H9 (cell line): ENCODE measurements at regions not wholly inside any gene's neighbourhood (a gene's known extent, or its start where the extent isn't known, plus 50 kb on each side); places are given as distances from the start of the nearest gene placed in this dataset.

ENCODE experiments used
- DNase-seq: peaks from one replicate; pipeline ENCODE4 v3.0.0-alpha.2; 2017
- H2AFZ ChIP-seq: one replicate; pipeline ENCODE4 v1.6.1; 2013; ENCODE audit warnings: mild to moderate bottlenecking, low read length, control low read depth, moderate library complexity
- H2AK5ac ChIP-seq: 2 replicates; pipeline ENCODE4 v1.6.1; 2013; ENCODE audit warnings: low read length, control low read depth, mixed read lengths; ENCODE audit not compliant: insufficient read length
- H2BK120ac ChIP-seq: one replicate; pipeline ENCODE4 v1.6.1; 2013; ENCODE audit warnings: low read depth, mild to moderate bottlenecking, low read length, control low read depth, inconsistent platforms; ENCODE audit not compliant: poor library complexity, severe bottlenecking
- H2BK12ac ChIP-seq: 2 replicates; pipeline ENCODE4 v1.6.1; 2013; ENCODE audit warnings: low read length, control low read depth, mixed read lengths, low read depth; ENCODE audit not compliant: insufficient read length
- H2BK15ac ChIP-seq: 2 replicates; pipeline ENCODE4 v1.6.1; 2013; ENCODE audit warnings: low read depth, low read length, control low read depth
- H2BK20ac ChIP-seq: one replicate; pipeline ENCODE4 v1.6.1; 2013; ENCODE audit warnings: low read depth, mild to moderate bottlenecking, low read length, control low read depth, inconsistent platforms; ENCODE audit not compliant: poor library complexity, severe bottlenecking
- H2BK5ac ChIP-seq: 2 replicates; pipeline ENCODE4 v1.6.1; 2013; ENCODE audit warnings: low read length, control low read depth, mixed read lengths; ENCODE audit not compliant: insufficient read length
- H3K14ac ChIP-seq: 2 replicates; pipeline ENCODE4 v1.6.1; 2013; ENCODE audit warnings: low read length, control low read depth; ENCODE audit not compliant: insufficient read depth
- H3K18ac ChIP-seq: 2 replicates; pipeline ENCODE4 v1.6.1; 2013; ENCODE audit warnings: low read depth, mild to moderate bottlenecking, mixed read lengths, low read length, control low read depth; ENCODE audit not compliant: insufficient read length
- H3K23ac ChIP-seq: 2 replicates; pipeline ENCODE4 v1.6.1; 2013; ENCODE audit warnings: low read length, control low read depth, mixed read lengths, low read depth; ENCODE audit not compliant: insufficient read length
- H3K23me2 ChIP-seq: 2 replicates; pipeline ENCODE4 v1.6.1; 2013; ENCODE audit warnings: low read depth, mild to moderate bottlenecking, mixed read lengths, low read length, control low read depth; ENCODE audit not compliant: insufficient read length, poor library complexity, severe bottlenecking
- H3K27ac ChIP-seq: 2 replicates; pipeline ENCODE4 v1.5.1; 2013; ENCODE audit warnings: low read length, control low read depth, mixed read lengths, low read depth; ENCODE audit not compliant: insufficient read length
- H3K27me3 ChIP-seq: 2 replicates; pipeline ENCODE4 v1.6.1; 2013; ENCODE audit warnings: low read length, control low read depth, inconsistent platforms; ENCODE audit not compliant: insufficient read depth
- H3K4ac ChIP-seq: 2 replicates; pipeline ENCODE4 v1.6.1; 2013; ENCODE audit warnings: low read depth, mild to moderate bottlenecking, control low read depth, inconsistent platforms, low read length, moderate library complexity
- H3K4me1 ChIP-seq: 2 replicates; pipeline ENCODE4 v1.6.1; 2013; ENCODE audit warnings: low read length, control low read depth, inconsistent platforms; ENCODE audit not compliant: insufficient read depth
- H3K4me2 ChIP-seq: 2 replicates; pipeline ENCODE4 v1.6.1; 2013; ENCODE audit warnings: low read length, control low read depth, mixed read lengths; ENCODE audit not compliant: insufficient read length, insufficient read depth
- H3K56ac ChIP-seq: 2 replicates; pipeline ENCODE4 v1.6.1; 2013; ENCODE audit warnings: low read depth, mild to moderate bottlenecking, mixed read lengths, low read length, control low read depth; ENCODE audit not compliant: insufficient read length
- H3K79me1 ChIP-seq: 2 replicates; pipeline ENCODE4 v1.6.1; 2013; ENCODE audit warnings: low read depth, mild to moderate bottlenecking, moderate library complexity, low read length, control low read depth, inconsistent platforms; ENCODE audit not compliant: insufficient read depth, poor library complexity, severe bottlenecking
- H3K79me2 ChIP-seq: 2 replicates; pipeline ENCODE4 v1.6.1; 2013; ENCODE audit warnings: low read length, control low read depth, inconsistent platforms; ENCODE audit not compliant: insufficient read depth
- H3K9ac ChIP-seq: 2 replicates; pipeline ENCODE4 v1.6.1; 2013; ENCODE audit warnings: low read length, control low read depth, mixed read lengths; ENCODE audit not compliant: insufficient read length; ENCODE audit errors: extremely low read depth
- H3K9me3 ChIP-seq: one replicate; pipeline ENCODE4 v1.6.1; 2013; ENCODE audit warnings: low read depth, low read length, inconsistent platforms; ENCODE audit not compliant: control insufficient read depth
- H3T11ph ChIP-seq: one replicate; pipeline ENCODE4 v1.6.1; 2013; ENCODE audit warnings: mild to moderate bottlenecking, low read length, control low read depth, inconsistent platforms
- H4K20me1 ChIP-seq: one replicate; pipeline ENCODE4 v1.6.1; 2013; ENCODE audit not compliant: control insufficient read depth, insufficient read length, insufficient read depth
- H4K5ac ChIP-seq: 2 replicates; pipeline ENCODE4 v1.6.1; 2013; ENCODE audit warnings: low read depth, mild to moderate bottlenecking, mixed read lengths, low read length, control low read depth; ENCODE audit not compliant: insufficient read length
- H4K8ac ChIP-seq: replicated peaks from 2 replicates; pipeline ENCODE4 v1.6.1; 2013; ENCODE audit warnings: low read length, control low read depth, mixed read lengths, low read depth; ENCODE audit not compliant: insufficient read length
- H4K91ac ChIP-seq: 2 replicates; pipeline ENCODE4 v1.6.1; 2013; ENCODE audit warnings: low read depth, mild to moderate bottlenecking, moderate library complexity, mixed read lengths, low read length, control low read depth; ENCODE audit not compliant: insufficient read length
- H3K27ac Mint-ChIP-seq, 3 experiments: 2 replicates in 2 of 3; 3 replicates in 1 of 3; pipeline ENCODE4 v1.8.0; 2020 to 2021; ENCODE audit warnings: mixed read lengths in 3 of 3, mild to moderate bottlenecking in 1 of 3, moderate library complexity in 1 of 3
- H3K27me3 Mint-ChIP-seq: 2 replicates; pipeline ENCODE4 v1.8.0; 2021; ENCODE audit warnings: low read depth, mild to moderate bottlenecking, moderate library complexity, mixed read lengths
- H3K36me3 Mint-ChIP-seq, 3 experiments: 2 replicates in 2 of 3; 3 replicates in 1 of 3; pipeline ENCODE4 v1.8.0; 2020 to 2021; ENCODE audit warnings: low read depth in 3 of 3, mixed read lengths in 3 of 3; ENCODE audit not compliant: insufficient read depth in 1 of 3
- H3K4me1 Mint-ChIP-seq, 2 experiments: 2 replicates each; pipeline ENCODE4 v1.8.0; 2020; ENCODE audit warnings: mixed read lengths in 2 of 2
- H3K4me3 Mint-ChIP-seq, 2 experiments: 2 replicates in 1 of 2; 3 replicates in 1 of 2; pipeline ENCODE4 v1.8.0; 2020 to 2021; ENCODE audit warnings: mild to moderate bottlenecking in 2 of 2, mixed read lengths in 2 of 2, moderate library complexity in 1 of 2
- H3K9me3 Mint-ChIP-seq, 2 experiments: 2 replicates in 1 of 2; 3 replicates in 1 of 2; pipeline ENCODE4 v1.8.0; 2020; ENCODE audit warnings: mild to moderate bottlenecking in 2 of 2, mixed read lengths in 2 of 2, moderate library complexity in 1 of 2
- WGBS: extraction: QIAGEN DNeasy Blood & Tissue Kit; methylation state at CpG from one replicate; pipeline ENCODE4 v1.1.7; 2013; ENCODE audit warnings: missing lambda C conversion rate, low lambda C conversion rate, mixed read lengths; ENCODE audit not compliant: insufficient read length; ENCODE audit errors: extremely low coverage; 5-methylcytosine and 5-hydroxymethylcytosine counted together
- TF ChIP-seq, protein P1 (sequence below): fragments of 200-600 bp; sonication (generic); conservative IDR thresholded peaks from 3 replicates; pipeline ENCODE4 v1.8.0; 2021; ENCODE audit warnings: antibody characterized with exemption, mild to moderate bottlenecking

DNA sequence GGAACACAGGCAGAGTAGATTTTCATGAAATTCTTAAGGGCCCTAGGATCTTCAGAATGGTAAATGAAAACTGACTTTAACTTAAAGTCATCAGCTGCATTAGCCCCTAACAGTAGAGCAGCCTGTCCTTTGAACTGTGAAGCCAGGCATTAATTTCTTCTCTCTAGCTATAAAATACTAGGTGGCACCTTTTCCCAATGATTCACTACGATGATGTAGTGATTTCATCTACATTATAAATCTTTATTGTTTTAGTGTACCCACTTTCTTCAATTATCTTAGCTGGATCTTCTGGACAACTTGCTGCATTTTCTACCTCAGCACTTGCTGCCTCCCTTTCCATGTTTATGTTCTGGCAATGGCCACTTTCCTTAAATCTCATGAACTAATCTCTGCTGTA lies 290.5 kb downstream of the NOL4 start:
- no peaks in the 10 kb centered on the region; a peak in 1 of 5 replicates for H3K9me3 Mint-ChIP-seq
- Histone ChIP-seq H2BK5ac (no peak overlapping the region), H3K27me3 (no peaks in the 10 kb centered on the region), H4K20me1 (no peaks in the 10 kb centered on the region), H3K9me3 (no peaks in the 10 kb centered on the region), H3K4me1 (no peaks in the 10 kb centered on the region), H3K18ac (no peak overlapping the region), H2BK120ac (no peak overlapping the region), H2BK12ac (no peak overlapping the region), H3K23ac (no peak overlapping the region), H3T11ph (no peak overlapping the region), H3K79me1 (no peaks in the 10 kb centered on the region), H2AFZ (no peak overlapping the region), H2AK5ac (no peak overlapping the region), H3K14ac (no peak overlapping the region), H3K23me2 (no peaks in the 10 kb centered on the region), H3K4me2 (no peak overlapping the region), H3K27ac (no peak overlapping the region), H4K91ac (no peak overlapping the region), H4K8ac (no peak overlapping the region), H3K4ac (no peak overlapping the region), H4K5ac (no peak overlapping the region), H3K79me2 (no peaks in the 10 kb centered on the region), H2BK20ac (no peak overlapping the region), H3K9ac (no peak overlapping the region), H2BK15ac (no peak overlapping the region), H3K56ac (no peak overlapping the region)
- DNase-seq, result no peak
- no peaks in the 10 kb centered on the region for H3K27me3 Mint-ChIP-seq
- no CpG with 5 or more reads among the region's 1 CpG for WGBS
- no peak overlapping the region for H3K4me3 Mint-ChIP-seq
- no peak overlapping the region for H3K27ac Mint-ChIP-seq
- TF ChIP-seq, protein P1, sequence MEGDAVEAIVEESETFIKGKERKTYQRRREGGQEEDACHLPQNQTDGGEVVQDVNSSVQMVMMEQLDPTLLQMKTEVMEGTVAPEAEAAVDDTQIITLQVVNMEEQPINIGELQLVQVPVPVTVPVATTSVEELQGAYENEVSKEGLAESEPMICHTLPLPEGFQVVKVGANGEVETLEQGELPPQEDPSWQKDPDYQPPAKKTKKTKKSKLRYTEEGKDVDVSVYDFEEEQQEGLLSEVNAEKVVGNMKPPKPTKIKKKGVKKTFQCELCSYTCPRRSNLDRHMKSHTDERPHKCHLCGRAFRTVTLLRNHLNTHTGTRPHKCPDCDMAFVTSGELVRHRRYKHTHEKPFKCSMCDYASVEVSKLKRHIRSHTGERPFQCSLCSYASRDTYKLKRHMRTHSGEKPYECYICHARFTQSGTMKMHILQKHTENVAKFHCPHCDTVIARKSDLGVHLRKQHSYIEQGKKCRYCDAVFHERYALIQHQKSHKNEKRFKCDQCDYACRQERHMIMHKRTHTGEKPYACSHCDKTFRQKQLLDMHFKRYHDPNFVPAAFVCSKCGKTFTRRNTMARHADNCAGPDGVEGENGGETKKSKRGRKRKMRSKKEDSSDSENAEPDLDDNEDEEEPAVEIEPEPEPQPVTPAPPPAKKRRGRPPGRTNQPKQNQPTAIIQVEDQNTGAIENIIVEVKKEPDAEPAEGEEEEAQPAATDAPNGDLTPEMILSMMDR, result no peak
- H3K36me3 Mint-ChIP-seq, result no peaks in the 10 kb centered on the region; a peak in 2 of 7 replicates
- peaks cover 0 to 7% of the 10 kb centered on the region in 2 experiments; a peak in 2 of 4 replicates for H3K4me1 Mint-ChIP-seq
